H1 (cell line): ENCODE measurements at regions not wholly inside any gene's neighbourhood (a gene's known extent, or its start where the extent isn't known, plus 50 kb on each side); places are given as distances from the start of the nearest gene placed in this dataset.

ENCODE experiments used
- CTCF ChIA-PET: fragments of 300-600 bp; sonication (Branson Sonifier 250); formaldehyde crosslinking; loops from one replicate; lab custom pipeline; 2021; ENCODE audit not compliant: partially characterized antibody; lab: Charles Lee
- POLR2A ChIA-PET: fragments of 300-600 bp; sonication (Branson Sonifier 250); formaldehyde crosslinking; loops from one replicate; lab custom pipeline; 2021; ENCODE audit warnings: inconsistent platforms; ENCODE audit not compliant: partially characterized antibody; lab: Charles Lee
- DNase-seq, 2 experiments: peaks; one replicate each; pipeline versions ENCODE4 v3.0.0 to v3.0.0-alpha.2; 2010 to 2022; ENCODE audit warnings: low spot score in 2 of 2, low read depth in 1 of 2, mixed read lengths in 1 of 2
- FAIRE-seq: peaks from 2 replicates; lab custom pipeline; 2011; peaks lifted over from hg19 to GRCh38; lab: Jason Lieb, UNC
- H2AFZ ChIP-seq: 2 replicates; pipeline ENCODE4 v1.8.1; 2012; ENCODE audit warnings: low read length, inconsistent platforms
- H2AK5ac ChIP-seq: 2 replicates; pipeline ENCODE4 v1.6.1; 2013; ENCODE audit warnings: low read depth, low read length
- H2BK120ac ChIP-seq: replicated peaks from 2 replicates; pipeline ENCODE3; 2013; ENCODE audit warnings: low read depth, low read length, inconsistent platforms
- H2BK12ac ChIP-seq: 2 replicates; pipeline ENCODE4 v1.6.1; 2013; ENCODE audit warnings: low read depth, low read length
- H2BK15ac ChIP-seq: 2 replicates; pipeline ENCODE4 v1.6.1; 2013; ENCODE audit warnings: low read length
- H2BK20ac ChIP-seq: 2 replicates; pipeline ENCODE4 v1.6.1; 2013; ENCODE audit warnings: low read length
- H2BK5ac ChIP-seq: 2 replicates; pipeline ENCODE4 v1.6.1; 2013; ENCODE audit warnings: low read depth, low read length
- H3K14ac ChIP-seq: 2 replicates; pipeline ENCODE4 v1.6.1; 2013; ENCODE audit warnings: inconsistent platforms; ENCODE audit not compliant: insufficient read length
- H3K18ac ChIP-seq: 2 replicates; pipeline ENCODE4 v1.6.1; 2013; ENCODE audit warnings: low read length; ENCODE audit errors: extremely low read depth
- H3K23ac ChIP-seq: 2 replicates; pipeline ENCODE4 v1.6.1; 2013; ENCODE audit warnings: inconsistent platforms; ENCODE audit not compliant: insufficient read length
- H3K23me2 ChIP-seq: 2 replicates; pipeline ENCODE4 v1.6.1; 2013; ENCODE audit warnings: low read depth, low read length
- H3K27ac ChIP-seq: 2 replicates; pipeline ENCODE4 v1.6.1; 2011; ENCODE audit warnings: low read depth, low read length, inconsistent platforms
- H3K27me3 ChIP-seq, 4 experiments: replicated peaks in 1 of 4; 1 replicate in 1 of 4; 2 replicates in 3 of 4; pipeline versions ENCODE4 v1.6.1 to v1.8.1; 2011 to 2013; ENCODE audit warnings: low read length in 3 of 4, mild to moderate bottlenecking in 3 of 4, inconsistent platforms in 2 of 4, mixed read lengths in 2 of 4, moderate library complexity in 1 of 4; ENCODE audit not compliant: control insufficient read depth in 3 of 4, insufficient read depth in 3 of 4; ENCODE audit errors: extremely low read depth in 1 of 4
- H3K36me3 ChIP-seq, 4 experiments: 2 replicates each; pipeline versions ENCODE4 v1.6.1 to v1.8.1; 2011 to 2013; ENCODE audit warnings: mild to moderate bottlenecking in 4 of 4, low read length in 3 of 4, moderate library complexity in 2 of 4, control low read depth in 1 of 4, inconsistent platforms in 1 of 4; ENCODE audit not compliant: insufficient read depth in 4 of 4, control insufficient read depth in 2 of 4
- H3K4ac ChIP-seq: replicated peaks from 2 replicates; pipeline ENCODE3; 2013; ENCODE audit warnings: low read length, low read depth, mixed read lengths, inconsistent platforms; ENCODE audit not compliant: insufficient read length
- H3K4me1 ChIP-seq, 4 experiments: replicated peaks in 1 of 4; 1 replicate in 1 of 4; 2 replicates in 3 of 4; pipeline versions ENCODE4 v1.6.1 to v1.8.1; 2011 to 2013; ENCODE audit warnings: low read length in 3 of 4, inconsistent platforms in 2 of 4, mixed read lengths in 1 of 4; ENCODE audit not compliant: insufficient read depth in 4 of 4, control insufficient read depth in 3 of 4
- H3K4me2 ChIP-seq, 2 experiments: 2 replicates each; pipeline versions ENCODE4 v1.6.1 to v1.8.1; 2011 to 2013; ENCODE audit warnings: low read depth in 2 of 2, low read length in 2 of 2, control low read depth in 1 of 2, inconsistent platforms in 1 of 2, mild to moderate bottlenecking in 1 of 2; ENCODE audit not compliant: insufficient read depth in 1 of 2
- H3K4me3 ChIP-seq, 4 experiments: fragments of 200-600, 300-600 bp in 1 of 4; sonication (generic), shearing (Covaris generic), sonication (Bioruptor Twin) in 1 of 4; 2 replicates each; pipeline versions ENCODE4 v1.5.1 to v1.8.1; 2011 to 2016; ENCODE audit warnings: low read length in 4 of 4, low read depth in 3 of 4, control low read depth in 2 of 4, inconsistent platforms in 2 of 4, mild to moderate bottlenecking in 2 of 4, mixed read lengths in 1 of 4, moderate library complexity in 1 of 4; ENCODE audit not compliant: insufficient read depth in 2 of 4; ENCODE audit errors: extremely low read depth in 1 of 4
- H3K56ac ChIP-seq: replicated peaks from 2 replicates; pipeline ENCODE3; 2013; ENCODE audit warnings: low read depth, mild to moderate bottlenecking, mixed read lengths, low read length, inconsistent platforms; ENCODE audit not compliant: insufficient read length
- H3K79me1 ChIP-seq: 2 replicates; pipeline ENCODE4 v1.6.1; 2013; ENCODE audit warnings: low read depth, low read length, control low read depth
- H3K79me2 ChIP-seq, 2 experiments: 2 replicates each; pipeline versions ENCODE4 v1.6.1 to v1.8.1; 2012 to 2013; ENCODE audit warnings: low read length in 2 of 2, mild to moderate bottlenecking in 2 of 2, inconsistent platforms in 1 of 2; ENCODE audit not compliant: insufficient read depth in 2 of 2, control insufficient read depth in 1 of 2
- H3K9ac ChIP-seq, 4 experiments: replicated peaks in 1 of 4; 1 replicate in 1 of 4; 2 replicates in 3 of 4; pipeline versions ENCODE4 v1.6.1 to v1.8.1; 2011 to 2013; ENCODE audit warnings: low read depth in 3 of 4, low read length in 3 of 4, control low read depth in 2 of 4, mild to moderate bottlenecking in 2 of 4, moderate library complexity in 2 of 4, inconsistent platforms in 1 of 4; ENCODE audit errors: extremely low read depth in 1 of 4
- H3K9me3 ChIP-seq, 2 experiments: 2 replicates each; pipeline versions ENCODE4 v1.6.1 to v1.8.1; 2012 to 2013; ENCODE audit warnings: mild to moderate bottlenecking in 2 of 2, moderate library complexity in 2 of 2, control low read depth in 1 of 2, inconsistent platforms in 1 of 2, low read depth in 1 of 2, low read length in 1 of 2, mixed read lengths in 1 of 2; ENCODE audit not compliant: insufficient read depth in 2 of 2
- H4K20me1 ChIP-seq, 2 experiments: replicated peaks in 1 of 2; 2 replicates each; pipeline versions ENCODE3 to v1.8.1; 2011 to 2013; ENCODE audit warnings: inconsistent platforms in 2 of 2, low read length in 2 of 2, mild to moderate bottlenecking in 1 of 2; ENCODE audit not compliant: insufficient read depth in 2 of 2, control insufficient read depth in 1 of 2
- H4K5ac ChIP-seq: 2 replicates; pipeline ENCODE4 v1.6.1; 2013; ENCODE audit warnings: low read length, low read depth, mixed read lengths, inconsistent platforms; ENCODE audit not compliant: insufficient read length
- H4K8ac ChIP-seq: 2 replicates; pipeline ENCODE4 v1.8.0; 2013; ENCODE audit warnings: mild to moderate bottlenecking, moderate library complexity, low read length, inconsistent platforms; ENCODE audit not compliant: insufficient read depth; ENCODE audit errors: extremely low read depth
- H4K91ac ChIP-seq: replicated peaks from 2 replicates; pipeline ENCODE3; 2013; ENCODE audit warnings: low read length, mixed read lengths, inconsistent platforms; ENCODE audit not compliant: insufficient read length
- CBX8 ChIP-seq: fragments of 300-800, 300-1000 bp; sonication (generic); IDR thresholded peaks from 2 replicates; pipeline ENCODE4 v1.7.1; 2016; ENCODE audit warnings: low read depth, low read length, borderline replicate concordance
- CEBPB ChIP-seq: IDR thresholded peaks from 2 replicates; pipeline ENCODE4 v1.6.1; 2012; ENCODE audit warnings: low read depth, low read length
- GTF2F1 ChIP-seq: IDR thresholded peaks from 2 replicates; pipeline ENCODE4 v1.6.1; 2012; ENCODE audit warnings: low read depth, low read length, improper control_type of control experiment, borderline replicate concordance
- RAD21 ChIP-seq, 2 experiments: IDR thresholded peaks in 1 of 2; conservative IDR thresholded peaks in 1 of 2; 2 replicates each; pipeline ENCODE4 v1.6.1; 2011; ENCODE audit warnings: low read depth in 2 of 2, low read length in 2 of 2, improper control_type of control experiment in 1 of 2, inconsistent platforms in 1 of 2, mild to moderate bottlenecking in 1 of 2, moderate library complexity in 1 of 2
- SIX5 ChIP-seq: IDR thresholded peaks from 2 replicates; pipeline ENCODE4 v1.6.1; 2011; ENCODE audit warnings: mild to moderate bottlenecking, low read depth, low read length
- SRF ChIP-seq: IDR thresholded peaks from 2 replicates; pipeline ENCODE4 v1.6.1; 2011; ENCODE audit warnings: mild to moderate bottlenecking, low read depth, low read length, moderate library complexity
- WGBS, 2 experiments: shearing (Covaris generic) in 1 of 2; methylation state at CpG; one replicate each; pipeline versions ENCODE4 v1.1.6 to v1.1.7; 2013 to 2015; ENCODE audit warnings: low lambda C conversion rate in 2 of 2, mixed read lengths in 2 of 2, inconsistent platforms in 1 of 2, low coverage in 1 of 2, missing lambda C conversion rate in 1 of 2; ENCODE audit not compliant: insufficient replicate concordance in 2 of 2, insufficient coverage in 1 of 2, insufficient read length in 1 of 2; ENCODE audit errors: extremely low coverage in 1 of 2, missing lambda C conversion rate in 1 of 2; 5-methylcytosine and 5-hydroxymethylcytosine counted together

GRCh38 chr2:84126530-84126929 is 332.6 kb downstream of the SUCLG1 start:
- H4K8ac ChIP-seq: no peak overlapping the region
- no peaks in the 10 kb centered on the region for H3K9me3 ChIP-seq
- peaks cover 0 to 1% (median 0%) of the 10 kb centered on the region in 4 experiments; a peak in 1 of 7 replicates for H3K27me3 ChIP-seq
- H3K79me2 ChIP-seq: no peaks in the 10 kb centered on the region
- H3K36me3 ChIP-seq: no peaks in the 10 kb centered on the region
- H2AFZ ChIP-seq: no peak overlapping the region
- H3K18ac ChIP-seq: no peak overlapping the region
- H3K4me1 ChIP-seq: no peaks in the 10 kb centered on the region
- H3K4me2 ChIP-seq: no peak overlapping the region
- 67% methylated on average over 3 of the region's 3 CpGs; no CpG with 5 or more reads in 1 of the 2 experiments for WGBS, 2 experiments
- H4K20me1 ChIP-seq: no peaks in the 10 kb centered on the region
- no peak overlapping the region for H3K56ac ChIP-seq
- no peak overlapping the region for H3K23ac ChIP-seq
- ChIA-PET CTCF (interaction anchor here (1.3 kb wide), 1 partner anchor 188 kb away, joined by 5 read pairs; no protein-coding TSS in a partner anchor), POLR2A (no interaction called here)
- TF ChIP-seq RAD21 (IDR thresholded peaks at IDR 0.05 in 1 of 2, conservative IDR thresholded peaks at IDR 0.05 in 1 of 2; ENCODE audit: low read depth in 2 of 2, low read length in 2 of 2) (no peak), GTF2F1 (no peak), SIX5 (no peak), CEBPB (no peak), SRF (no peak), CBX8 (no peak)
- no peak overlapping the region for H2BK15ac ChIP-seq
- H3K4ac ChIP-seq: no peak overlapping the region
- FAIRE-seq: no peak
- H3K4me3 ChIP-seq: no peak overlapping the region
- no peak for DNase-seq
- H4K5ac ChIP-seq: no peak overlapping the region
- H3K14ac ChIP-seq: no peak overlapping the region
- no peak overlapping the region for H2BK12ac ChIP-seq
- no peak overlapping the region for H3K27ac ChIP-seq
- H2BK20ac ChIP-seq: no peak overlapping the region
- H3K79me1 ChIP-seq: no peaks in the 10 kb centered on the region
- no peak overlapping the region for H2BK5ac ChIP-seq
- H3K9ac ChIP-seq: no peak overlapping the region
- no peak overlapping the region for H2AK5ac ChIP-seq
- no peaks in the 10 kb centered on the region for H3K23me2 ChIP-seq
- no peak overlapping the region for H2BK120ac ChIP-seq
- no peak overlapping the region for H4K91ac ChIP-seq
